CD14-positive monocyte (primary cell): ENCODE measurements at regions not wholly inside any gene's neighbourhood (a gene's known extent, or its start where the extent isn't known, plus 50 kb on each side); places are given as distances from the start of the nearest gene placed in this dataset.

Experiments
- DNase-seq, 3 donors: peaks; one replicate each; pipeline ENCODE4 v3.0.0-alpha.2; 2011 to 2022
- H2AFZ ChIP-seq: 2 replicates; pipeline ENCODE4 v1.6.0; 2012; ENCODE audit warnings: mild to moderate bottlenecking, low read depth, low read length, inconsistent platforms; ENCODE audit not compliant: insufficient read depth, poor library complexity, severe bottlenecking
- H3K27ac ChIP-seq, 2 donors: 1 replicate in 1 of 2; 2 replicates in 1 of 2; pipeline ENCODE4 v1.5.1; 2012 to 2013; ENCODE audit warnings: low read length in 2 of 2, control low read depth in 1 of 2, inconsistent platforms in 1 of 2, low read depth in 1 of 2, mild to moderate bottlenecking in 1 of 2
- H3K27me3 ChIP-seq, 2 donors: one replicate each; pipeline versions ENCODE4 v1.6.0 to v1.6.1; 2011 to 2013; ENCODE audit warnings: low read length in 2 of 2; ENCODE audit not compliant: control insufficient read depth in 2 of 2, insufficient read depth in 2 of 2
- H3K36me3 ChIP-seq, 2 donors: replicated peaks in 1 of 2; 1 replicate in 1 of 2; 2 replicates in 1 of 2; pipeline versions ENCODE4 v1.5.1 to v1.6.1; 2012 to 2013; ENCODE audit warnings: low read length in 2 of 2, control low read depth in 1 of 2, inconsistent platforms in 1 of 2, mild to moderate bottlenecking in 1 of 2; ENCODE audit not compliant: insufficient read depth in 2 of 2, control insufficient read depth in 1 of 2
- H3K4me1 ChIP-seq, 2 donors: 1 replicate in 1 of 2; 2 replicates in 1 of 2; pipeline versions ENCODE4 v1.5.1 to v1.6.1; 2012 to 2013; ENCODE audit warnings: low read length in 2 of 2, control low read depth in 1 of 2, inconsistent platforms in 1 of 2, mild to moderate bottlenecking in 1 of 2, moderate library complexity in 1 of 2; ENCODE audit not compliant: insufficient read depth in 2 of 2, control insufficient read depth in 1 of 2
- H3K4me2 ChIP-seq: replicated peaks from 2 replicates; pipeline ENCODE3; 2012; ENCODE audit warnings: low read length, moderate library complexity, mild to moderate bottlenecking; ENCODE audit not compliant: poor library complexity, severe bottlenecking; ENCODE audit errors: extremely low read depth
- H3K4me3 ChIP-seq, 3 experiments: fragments of 200-600 bp in 1 of 3; sonication (generic) in 1 of 3; replicated peaks in 1 of 3; 1 replicate in 2 of 3; 2 replicates in 1 of 3; pipeline ENCODE4 v1.5.1; 2011 to 2013; ENCODE audit warnings: low read length in 3 of 3, mild to moderate bottlenecking in 3 of 3, control low read depth in 2 of 3, low read depth in 2 of 3, inconsistent platforms in 1 of 3, moderate library complexity in 1 of 3
- H3K79me2 ChIP-seq: 2 replicates; pipeline ENCODE4 v1.6.0; 2012; ENCODE audit warnings: mild to moderate bottlenecking, control low read depth, inconsistent platforms, low read length, moderate library complexity; ENCODE audit not compliant: insufficient read depth
- H3K9ac ChIP-seq: 2 replicates; pipeline ENCODE4 v1.6.0; 2017; ENCODE audit warnings: low read length, mild to moderate bottlenecking; ENCODE audit not compliant: insufficient read depth, poor library complexity, severe bottlenecking
- H3K9me3 ChIP-seq, 2 donors: replicated peaks in 1 of 2; 1 replicate in 1 of 2; 2 replicates in 1 of 2; pipeline versions ENCODE4 v1.5.1 to v1.6.1; 2012 to 2013; ENCODE audit warnings: low read length in 2 of 2, control low read depth in 1 of 2; ENCODE audit not compliant: control insufficient read depth in 1 of 2, insufficient read depth in 1 of 2
- H4K20me1 ChIP-seq: 2 replicates; pipeline ENCODE4 v1.6.0; 2012; ENCODE audit warnings: mild to moderate bottlenecking, low read length, control low read depth, moderate library complexity; ENCODE audit not compliant: insufficient read depth
- H3K27ac Mint-ChIP-seq, 7 donors: one replicate each; pipeline ENCODE4 v1.8.0; 2020; ENCODE audit warnings: mild to moderate bottlenecking in 7 of 7, mixed read lengths in 7 of 7, moderate library complexity in 6 of 7, inconsistent platforms in 2 of 7
- H3K27me3 Mint-ChIP-seq, 3 donors: one replicate each; pipeline ENCODE4 v1.8.0; 2021 to 2022; ENCODE audit warnings: low read depth in 3 of 3, mild to moderate bottlenecking in 3 of 3, mixed read lengths in 3 of 3, moderate library complexity in 3 of 3, inconsistent platforms in 1 of 3
- H3K36me3 Mint-ChIP-seq, 2 donors: one replicate each; pipeline ENCODE4 v1.8.0; 2020; ENCODE audit warnings: mixed read lengths in 2 of 2, inconsistent platforms in 1 of 2, mild to moderate bottlenecking in 1 of 2
- H3K4me1 Mint-ChIP-seq: one replicate; pipeline ENCODE4 v1.8.0; 2020; ENCODE audit warnings: mild to moderate bottlenecking, mixed read lengths
- H3K4me3 Mint-ChIP-seq, 2 donors: one replicate each; pipeline ENCODE4 v1.8.0; 2020; ENCODE audit warnings: mild to moderate bottlenecking in 2 of 2, mixed read lengths in 2 of 2, moderate library complexity in 1 of 2
- H3K9me3 Mint-ChIP-seq, 7 donors: one replicate each; pipeline ENCODE4 v1.8.0; 2020 to 2022; ENCODE audit warnings: mixed read lengths in 7 of 7, mild to moderate bottlenecking in 6 of 7, moderate library complexity in 6 of 7, inconsistent platforms in 2 of 7
- WGBS: methylation state at CpG from one replicate; pipeline ENCODE4 v1.1.5; 2013; ENCODE audit warnings: missing lambda C conversion rate; ENCODE audit not compliant: insufficient coverage; 5-methylcytosine and 5-hydroxymethylcytosine counted together
- intact Hi-C, 2 donors: fragments of 100-400 bp; cut with micrococcal nuclease; formaldehyde crosslinking; loops; one replicate each; pipeline versions ENCODE4 v1.15.0 to v1.15.1; 2023
- TF ChIP-seq, protein P1 (sequence below): fragments of 200-600 bp; IDR thresholded peaks from one replicate; pipeline ENCODE4 v1.8.0; 2022; ENCODE audit warnings: antibody characterized with exemption, mild to moderate bottlenecking

DNA sequence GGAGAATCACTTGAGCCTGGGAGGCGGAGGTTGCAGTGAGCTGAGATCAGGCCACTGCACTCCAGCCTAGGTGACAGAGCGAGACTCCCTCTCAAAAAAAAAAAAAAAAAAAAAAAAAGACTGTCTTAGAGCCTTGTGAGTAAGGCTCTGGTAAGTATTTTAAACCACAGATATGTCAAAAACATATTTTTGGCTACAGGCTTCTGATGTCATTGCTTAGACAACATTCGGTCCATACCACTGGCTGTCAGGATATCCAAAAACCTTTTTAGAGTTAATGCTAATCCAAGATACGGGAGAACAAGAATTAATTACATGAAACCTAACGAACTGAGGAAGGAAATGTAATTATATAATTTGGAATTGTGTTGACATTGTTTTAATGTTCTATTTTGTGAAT is 999.5 kb upstream of the PABPC4L start:
- no peak for DNase-seq
- no peaks in the 10 kb centered on the region for H3K4me1 Mint-ChIP-seq
- intact Hi-C loops: no loop called here
- H3K9ac ChIP-seq: no peak overlapping the region
- no peaks in the 10 kb centered on the region for H3K9me3 ChIP-seq
- H3K4me2 ChIP-seq: no peak overlapping the region
- no peaks in the 10 kb centered on the region for H4K20me1 ChIP-seq
- no peaks in the 10 kb centered on the region for H3K79me2 ChIP-seq
- H3K4me3 ChIP-seq: no peak overlapping the region
- no peak overlapping the region for H3K27ac ChIP-seq
- H3K4me3 Mint-ChIP-seq: no peak overlapping the region
- H3K4me1 ChIP-seq: no peaks in the 10 kb centered on the region
- TF ChIP-seq, protein P1, sequence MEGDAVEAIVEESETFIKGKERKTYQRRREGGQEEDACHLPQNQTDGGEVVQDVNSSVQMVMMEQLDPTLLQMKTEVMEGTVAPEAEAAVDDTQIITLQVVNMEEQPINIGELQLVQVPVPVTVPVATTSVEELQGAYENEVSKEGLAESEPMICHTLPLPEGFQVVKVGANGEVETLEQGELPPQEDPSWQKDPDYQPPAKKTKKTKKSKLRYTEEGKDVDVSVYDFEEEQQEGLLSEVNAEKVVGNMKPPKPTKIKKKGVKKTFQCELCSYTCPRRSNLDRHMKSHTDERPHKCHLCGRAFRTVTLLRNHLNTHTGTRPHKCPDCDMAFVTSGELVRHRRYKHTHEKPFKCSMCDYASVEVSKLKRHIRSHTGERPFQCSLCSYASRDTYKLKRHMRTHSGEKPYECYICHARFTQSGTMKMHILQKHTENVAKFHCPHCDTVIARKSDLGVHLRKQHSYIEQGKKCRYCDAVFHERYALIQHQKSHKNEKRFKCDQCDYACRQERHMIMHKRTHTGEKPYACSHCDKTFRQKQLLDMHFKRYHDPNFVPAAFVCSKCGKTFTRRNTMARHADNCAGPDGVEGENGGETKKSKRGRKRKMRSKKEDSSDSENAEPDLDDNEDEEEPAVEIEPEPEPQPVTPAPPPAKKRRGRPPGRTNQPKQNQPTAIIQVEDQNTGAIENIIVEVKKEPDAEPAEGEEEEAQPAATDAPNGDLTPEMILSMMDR: no peak
- peaks cover 0 to 2% (median 0%) of the 10 kb centered on the region in 7 donors for H3K9me3 Mint-ChIP-seq
- no peaks in the 10 kb centered on the region for H3K36me3 ChIP-seq
- H3K27ac Mint-ChIP-seq: no peak overlapping the region
- no peaks in the 10 kb centered on the region for H3K27me3 ChIP-seq
- no peaks in the 10 kb centered on the region for H3K36me3 Mint-ChIP-seq
- no peaks in the 10 kb centered on the region for H3K27me3 Mint-ChIP-seq
- WGBS: no CpG with 5 or more reads among the region's 5 CpGs
- no peak overlapping the region for H2AFZ ChIP-seq

DNA sequence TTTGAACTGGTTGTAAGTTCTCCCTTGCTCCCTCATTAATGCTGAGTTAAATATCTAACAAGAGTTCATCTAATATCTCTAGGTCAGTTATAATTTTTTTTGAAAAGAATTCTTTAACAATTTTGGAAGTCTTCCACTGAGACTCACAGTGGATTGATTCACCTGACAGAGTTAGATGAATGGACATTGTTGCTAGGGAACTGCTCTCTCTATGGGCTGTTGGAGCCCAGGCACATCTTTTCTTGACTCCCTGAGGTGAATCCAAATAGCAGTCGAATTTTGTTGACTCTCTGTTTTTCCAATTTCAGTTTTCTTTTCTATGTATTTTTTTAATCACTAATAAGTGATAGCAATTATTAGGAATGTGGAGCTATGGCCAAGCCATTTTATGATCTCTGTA is 996.1 kb upstream of the PABPC4L start:
- H3K36me3 Mint-ChIP-seq: no peaks in the 10 kb centered on the region
- no peaks in the 10 kb centered on the region for H4K20me1 ChIP-seq
- H3K4me3 ChIP-seq: no peak overlapping the region
- no peak overlapping the region for H3K4me2 ChIP-seq
- H3K9ac ChIP-seq: no peak overlapping the region
- no peaks in the 10 kb centered on the region for H3K27me3 Mint-ChIP-seq
- H3K9me3 ChIP-seq: no peaks in the 10 kb centered on the region
- no peaks in the 10 kb centered on the region for H3K79me2 ChIP-seq
- H3K27me3 ChIP-seq: no peaks in the 10 kb centered on the region
- intact Hi-C loops: no loop called here
- H3K9me3 Mint-ChIP-seq: peaks cover 0 to 7% (median 2%) of the 10 kb centered on the region in 7 donors
- no peak overlapping the region for H3K4me3 Mint-ChIP-seq
- no CpG with 5 or more reads among the region's 1 CpG for WGBS
- H3K36me3 ChIP-seq: no peaks in the 10 kb centered on the region
- no peaks in the 10 kb centered on the region for H3K4me1 Mint-ChIP-seq
- no peak overlapping the region for H2AFZ ChIP-seq
- no peak overlapping the region for H3K27ac Mint-ChIP-seq
- no peak for DNase-seq
- TF ChIP-seq, protein P1: no peak
- H3K27ac ChIP-seq: no peak overlapping the region
- no peaks in the 10 kb centered on the region for H3K4me1 ChIP-seq
